GM18505 (cell line): ENCODE measurements at regions not wholly inside any gene's neighbourhood (a gene's known extent, or its start where the extent isn't known, plus 50 kb on each side); places are given as distances from the start of the nearest gene placed in this dataset.
"Not testable (repeated sequence)": the region's sequence is repeated elsewhere in the genome, so short reads cannot be mapped to it uniquely, and the experiment has no call there.

ENCODE experiments used
- ATAC-seq: cut with Tn5 transposase; IDR thresholded peaks from one replicate; pipeline ENCODE4 v1.9.1; 2021; ENCODE audit not compliant: unreplicated experiment
- POLR2A ChIP-seq: IDR thresholded peaks from 4 replicates; pipeline ENCODE4 v1.6.1; 2011; ENCODE audit warnings: borderline replicate concordance; ENCODE audit not compliant: insufficient read depth, insufficient read length; ENCODE audit errors: extremely low read depth

DNA sequence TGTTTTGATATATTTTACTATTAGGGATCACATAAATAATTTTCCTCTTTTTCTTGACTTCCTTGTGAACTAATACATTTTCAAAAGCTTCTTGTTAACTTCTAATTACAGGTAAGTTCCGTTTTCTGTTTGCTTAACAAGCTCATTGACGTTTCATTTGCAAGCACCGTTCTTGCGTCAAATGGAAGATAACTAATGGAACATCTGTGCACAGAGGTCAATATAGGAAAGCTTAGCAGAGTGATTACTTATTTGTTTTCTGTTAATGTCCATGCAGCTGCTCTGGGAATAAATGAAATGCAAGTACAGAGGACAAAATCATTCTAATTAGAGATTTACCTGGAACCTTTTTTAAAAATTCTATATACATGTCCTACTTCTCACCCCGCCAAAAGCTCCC, 115.5 kb upstream of the C2CD4B start:
- no peak for ATAC-seq
- no peak for TF ChIP-seq POLR2A

DNA sequence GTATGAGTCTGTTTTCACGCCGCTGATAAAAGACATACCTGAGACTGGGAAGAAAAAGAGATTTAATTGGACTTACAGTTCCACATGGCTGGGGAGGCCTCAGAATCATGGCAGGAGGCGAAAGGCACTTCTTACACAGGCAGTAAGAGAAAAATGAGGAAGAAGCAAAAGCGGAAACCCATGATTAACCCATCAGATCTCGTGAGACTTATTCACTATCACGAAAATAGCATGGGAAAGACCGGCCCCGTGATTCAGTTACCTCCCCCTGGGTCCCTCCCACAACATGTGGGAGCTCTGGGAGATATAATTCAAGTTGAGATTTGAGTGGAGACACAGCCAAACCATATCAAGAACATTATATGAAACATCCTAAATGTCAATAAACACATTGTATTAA, 116.7 kb upstream of the C2CD4B start:
- ATAC-seq = not testable (repeated sequence)

DNA sequence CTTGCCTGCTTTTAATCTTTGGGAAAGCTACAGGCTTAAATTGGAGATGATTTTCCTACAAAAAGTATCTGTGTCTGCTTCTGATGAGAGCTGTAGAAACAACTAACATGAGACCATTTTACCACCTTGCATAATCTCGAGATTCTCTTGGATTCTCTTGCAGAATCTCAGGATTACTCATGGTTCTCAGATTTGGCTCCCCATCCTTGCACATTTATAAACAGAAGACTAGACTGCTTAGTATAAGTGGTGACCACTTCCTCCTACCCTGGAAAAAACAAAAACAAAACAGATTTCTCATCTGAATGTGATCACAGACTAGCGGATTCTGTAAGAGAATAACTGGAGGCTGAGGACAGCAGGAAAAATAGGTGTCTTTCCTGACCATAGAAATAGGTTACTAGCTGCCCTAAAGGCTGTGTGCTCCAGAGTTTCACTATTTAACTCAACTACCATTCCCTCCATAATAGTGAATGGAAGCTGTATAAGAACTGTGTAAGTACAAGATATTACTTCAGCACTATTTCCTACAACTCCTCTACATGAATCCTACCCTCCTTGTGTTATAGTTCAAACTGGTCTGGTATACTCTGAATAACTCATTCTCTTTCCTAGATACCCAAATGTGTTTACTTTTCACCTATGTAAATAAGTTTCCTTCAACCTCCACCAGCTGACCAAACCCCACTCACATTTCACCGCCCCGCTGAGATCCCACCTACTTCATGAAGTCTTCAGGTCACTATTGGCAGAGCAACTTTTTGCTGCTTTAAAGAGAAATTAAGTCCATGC, 122.2 kb upstream of the C2CD4B start:
- ATAC-seq = no peak
- TF ChIP-seq POLR2A = no peak

DNA sequence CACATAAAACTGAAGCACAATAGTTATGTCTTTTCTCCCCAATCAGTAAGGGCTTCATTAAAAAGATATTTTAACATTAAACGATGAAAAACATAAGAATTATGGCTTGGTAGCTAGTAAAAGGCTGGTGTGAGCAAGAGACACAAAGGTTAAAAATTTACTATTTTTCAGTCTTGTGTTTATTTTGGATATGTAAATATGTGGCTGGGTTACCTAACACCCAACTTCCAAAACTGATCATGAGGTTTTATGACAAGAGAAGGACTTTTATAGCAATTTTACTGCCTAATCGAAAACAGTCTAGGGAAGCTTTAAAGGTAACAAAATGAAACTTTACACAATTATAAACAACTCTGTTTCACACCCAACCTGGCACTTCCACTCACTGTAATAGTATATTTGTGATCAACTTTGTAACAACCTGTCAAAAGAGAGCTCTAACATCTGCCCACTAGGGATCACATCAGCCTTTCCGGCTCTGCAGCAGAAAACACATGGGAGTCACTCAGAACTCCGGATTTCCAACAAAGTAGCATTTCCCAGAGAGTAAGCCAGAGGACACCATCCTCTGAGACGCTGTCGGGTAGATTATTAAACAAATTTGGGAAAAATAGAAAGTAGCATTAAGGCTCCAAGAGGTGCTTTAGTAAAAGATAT, 123.4 kb upstream of the C2CD4B start:
- TF ChIP-seq POLR2A = no peak
- ATAC-seq = no peak

DNA sequence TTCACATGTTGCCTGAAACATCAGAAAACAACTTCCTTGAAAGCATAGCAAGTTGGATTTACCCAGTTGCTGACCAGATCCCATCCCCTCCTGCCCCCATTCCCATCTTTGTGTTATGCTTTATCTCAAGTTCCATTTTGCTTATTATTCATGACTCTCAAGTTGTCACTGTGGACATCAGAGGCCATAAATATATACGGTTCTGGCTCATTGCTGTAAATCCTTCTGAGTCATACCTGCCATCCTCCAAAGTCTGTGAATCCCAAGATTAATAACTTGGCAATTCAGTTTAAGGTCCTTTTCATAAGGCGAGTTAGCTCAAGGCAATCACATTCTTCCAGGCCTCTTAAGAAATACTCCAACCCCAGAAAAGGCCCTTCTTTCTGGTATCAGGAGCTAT, 126.2 kb upstream of the C2CD4B start:
- no peak for TF ChIP-seq POLR2A
- no peak for ATAC-seq

DNA sequence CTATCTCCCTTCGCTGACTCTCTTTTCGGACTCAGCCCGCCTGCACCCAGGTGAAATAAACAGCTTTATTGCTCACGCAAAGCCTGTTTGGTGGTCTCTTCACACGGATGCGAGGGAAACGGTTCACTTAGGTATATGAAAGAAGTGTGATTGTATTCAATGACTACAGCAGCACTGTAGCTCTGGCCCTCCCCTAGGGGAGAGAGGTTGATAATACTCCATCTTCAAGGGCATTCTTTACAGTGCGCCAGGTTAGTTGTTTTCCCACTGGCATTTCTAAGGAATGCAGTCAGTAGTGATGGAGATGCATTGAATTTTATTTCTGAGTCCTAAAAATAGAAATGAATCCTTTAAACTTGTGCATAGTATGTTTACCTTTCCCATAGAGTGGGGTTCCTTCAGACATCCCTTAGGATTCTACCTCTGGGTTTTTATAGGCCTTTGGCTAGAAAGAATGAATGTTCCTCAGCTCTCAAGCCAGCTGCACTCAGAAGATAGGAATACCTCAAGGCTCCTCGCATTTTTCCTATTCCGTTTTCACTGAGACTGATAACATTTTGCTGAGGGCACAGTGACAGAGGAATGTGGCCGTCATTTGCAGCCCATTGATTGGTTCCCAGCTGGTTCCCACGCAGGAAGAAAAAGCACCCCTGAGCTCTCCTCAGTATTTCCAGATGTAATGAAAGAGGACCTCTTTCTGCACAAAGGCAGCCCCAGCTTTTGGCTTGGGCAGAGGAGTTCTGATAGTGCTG, 131.8 kb upstream of the C2CD4B start:
- TF ChIP-seq POLR2A = no peak
- ATAC-seq = no peak

DNA sequence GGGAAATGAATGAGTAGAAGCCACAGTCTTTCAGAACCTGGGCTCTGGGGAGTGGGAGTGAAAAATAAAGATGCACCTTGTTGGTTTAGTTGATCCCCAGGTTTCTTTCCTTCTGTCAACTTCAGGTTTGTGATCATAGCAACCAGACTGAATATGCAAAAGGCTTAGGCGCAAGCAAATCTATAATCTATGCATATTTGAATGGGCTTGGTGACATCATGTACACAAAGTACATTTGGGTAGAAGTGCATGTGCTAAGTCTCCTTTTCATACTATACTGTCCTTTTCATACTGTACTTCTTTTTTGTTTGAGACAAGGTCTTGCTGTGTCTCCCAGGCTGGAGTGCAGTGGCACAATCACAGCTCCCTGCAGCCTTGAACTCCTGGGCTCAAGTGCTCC, 132.4 kb upstream of the C2CD4B start:
- TF ChIP-seq POLR2A = no peak
- ATAC-seq = no peak

DNA sequence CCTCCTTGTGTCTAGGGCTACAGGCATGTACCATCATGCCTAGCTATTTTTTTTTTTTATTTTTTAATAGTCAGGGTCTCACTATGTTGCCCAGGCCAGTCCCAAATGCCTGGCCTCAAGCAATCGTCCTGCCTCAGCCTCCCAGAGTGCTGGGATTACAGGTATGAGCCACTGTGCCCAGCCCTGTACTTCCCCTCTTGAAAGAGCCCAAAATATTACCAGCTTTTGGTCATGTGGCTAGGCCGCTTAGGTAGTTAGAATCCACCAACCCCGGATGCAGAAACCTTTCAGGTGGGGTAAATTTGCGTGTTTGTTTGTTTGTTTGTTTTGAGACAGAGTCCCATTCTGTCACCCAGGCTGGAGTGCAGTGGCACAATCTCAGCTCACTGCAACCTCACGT, 132.8 kb upstream of the C2CD4B start:
- no peak for ATAC-seq
- TF ChIP-seq POLR2A = no peak

DNA sequence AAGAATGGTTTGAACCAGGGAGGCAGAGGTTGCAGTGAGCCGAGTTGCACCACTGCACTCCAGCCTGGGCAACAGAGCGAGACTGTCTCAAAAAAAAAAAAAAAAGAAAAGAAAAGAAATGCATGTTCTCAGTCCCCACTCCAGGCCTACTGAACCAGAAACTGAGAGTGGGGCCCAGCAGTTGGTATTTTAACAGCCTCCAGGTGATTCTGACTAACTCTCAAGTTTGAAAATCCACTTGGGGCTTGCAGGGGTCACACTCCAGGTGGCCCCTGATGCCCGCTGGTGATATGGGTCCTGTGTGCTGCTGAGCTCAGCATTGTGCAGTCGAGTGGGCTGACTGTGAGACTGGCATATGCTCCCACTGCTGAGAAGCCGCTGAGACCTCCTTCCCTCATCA, 133.7 kb upstream of the C2CD4B start:
- no peak for TF ChIP-seq POLR2A
- no peak for ATAC-seq

DNA sequence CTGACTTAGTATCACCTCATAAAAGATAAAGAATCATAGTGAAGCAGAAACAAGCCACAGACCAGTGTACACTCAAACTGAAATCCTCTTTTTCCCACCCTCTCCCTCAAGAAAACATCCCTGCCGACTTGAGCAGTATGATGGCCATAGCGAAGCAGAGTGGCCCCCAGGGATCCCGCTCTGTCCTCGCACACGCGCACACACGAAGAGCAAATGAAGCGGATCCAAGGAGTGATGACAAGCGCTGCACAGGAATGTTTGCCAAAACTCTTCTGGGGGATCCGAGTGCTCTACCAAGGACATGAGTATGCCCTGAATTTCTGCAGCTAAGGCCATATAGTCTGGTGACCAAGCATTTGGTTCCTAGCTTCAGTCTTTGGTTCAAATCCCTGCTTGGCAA, 134.5 kb upstream of the C2CD4B start:
- no peak for ATAC-seq

DNA sequence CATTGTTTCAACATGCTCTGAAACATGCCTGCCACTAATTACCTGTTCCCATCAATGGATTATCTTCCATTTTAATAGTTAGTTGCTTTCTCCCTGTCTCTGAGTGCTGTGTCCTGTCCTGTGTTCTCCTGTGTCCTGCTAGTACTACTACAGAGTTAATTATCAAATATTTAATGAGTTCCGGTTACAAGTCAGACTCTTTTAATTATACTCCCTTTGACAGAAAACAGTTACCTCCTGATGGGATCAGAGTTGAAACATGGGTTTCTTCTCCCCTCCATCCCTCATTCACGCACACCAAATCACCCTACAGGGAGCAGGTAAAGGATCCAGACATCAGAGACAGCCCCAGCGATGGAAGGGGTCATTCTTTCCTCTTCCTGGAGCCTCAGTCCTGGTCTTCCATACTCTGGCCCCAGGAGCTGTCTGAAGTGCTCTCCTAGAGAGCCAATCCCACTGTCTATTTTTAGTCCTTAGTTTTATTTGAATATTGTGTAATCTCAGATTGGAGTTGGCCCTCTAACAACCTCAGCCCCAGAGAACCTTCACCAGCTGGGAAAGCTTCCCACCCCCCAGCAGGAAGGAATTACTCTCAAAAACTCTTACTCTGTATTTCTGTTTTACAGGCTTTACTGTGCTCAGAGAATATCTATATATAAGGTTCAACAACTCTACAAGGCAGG, 137.0 kb upstream of the C2CD4B start:
- TF ChIP-seq POLR2A = no peak
- no peak for ATAC-seq

More for the DNA sequence above, 134.5 kb upstream of the C2CD4B start:
- TF ChIP-seq POLR2A = no peak

DNA sequence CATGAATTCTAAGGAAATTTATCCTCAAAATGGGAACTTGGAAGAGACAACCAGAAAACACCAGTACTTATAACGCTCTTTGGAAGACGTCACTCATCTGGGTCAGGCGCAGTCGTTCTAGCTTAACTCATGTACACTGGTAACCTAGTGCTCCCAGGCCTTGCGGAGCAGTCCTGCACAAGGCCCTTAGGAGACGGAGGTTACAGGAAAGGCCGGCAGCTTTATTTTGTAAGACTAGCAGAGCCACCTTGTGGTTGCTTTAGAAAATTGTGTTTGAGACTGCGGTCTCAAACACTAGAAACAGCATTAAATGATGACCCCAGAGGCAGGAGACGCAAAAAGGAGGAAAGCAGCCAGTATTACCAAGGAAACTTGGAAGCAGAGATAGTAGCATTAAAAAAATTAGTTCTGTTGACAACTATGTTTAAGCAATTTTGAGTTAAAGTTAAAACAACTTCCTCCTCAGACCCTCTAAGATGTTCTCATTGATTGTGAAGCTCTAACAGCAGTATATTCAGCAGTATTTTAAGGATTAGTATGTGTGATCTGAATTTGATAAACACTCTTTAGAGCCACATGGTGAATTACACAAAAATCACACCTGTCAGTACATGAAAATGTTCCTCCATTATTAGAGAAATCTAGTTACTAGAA, 141.9 kb upstream of the C2CD4B start:
- TF ChIP-seq POLR2A = no peak
- ATAC-seq = no peak

DNA sequence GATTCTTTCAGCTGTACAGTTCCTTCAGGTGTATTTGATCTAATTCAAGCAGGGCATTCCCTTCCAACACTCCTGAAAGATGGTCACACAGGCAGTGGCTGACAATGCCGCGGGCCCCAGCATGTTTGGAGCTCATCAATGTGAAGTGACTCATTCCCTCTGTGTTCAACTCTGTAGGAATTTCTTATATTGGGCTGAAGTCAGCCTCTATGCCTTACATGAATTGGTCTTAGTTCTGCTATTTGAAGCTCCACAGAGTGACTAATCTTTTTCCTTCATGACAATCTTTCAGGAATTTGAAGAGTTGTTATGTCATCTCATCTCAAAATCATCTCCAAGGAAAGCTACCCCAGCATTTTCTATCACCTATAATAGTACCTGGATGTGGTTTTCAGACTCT, 142.5 kb upstream of the C2CD4B start:
- no peak for TF ChIP-seq POLR2A
- no peak for ATAC-seq
